H1 (cell line): ENCODE measurements at regions not wholly inside any gene's neighbourhood (a gene's known extent, or its start where the extent isn't known, plus 50 kb on each side); places are given as distances from the start of the nearest gene placed in this dataset.

Experiments used
- CEBPB ChIP-seq: IDR thresholded peaks from 2 replicates; pipeline ENCODE4 v1.6.1; 2012; ENCODE audit warnings: low read depth, low read length
- CTBP2 ChIP-seq: IDR thresholded peaks from 2 replicates; pipeline ENCODE4 v1.7.0; 2011; ENCODE audit warnings: borderline replicate concordance, mild to moderate bottlenecking, moderate library complexity, mixed read lengths, low read length; ENCODE audit not compliant: insufficient read depth, insufficient read length
- JUND ChIP-seq: IDR thresholded peaks from 2 replicates; pipeline ENCODE4 v1.6.1; 2011; ENCODE audit warnings: mild to moderate bottlenecking, improper control_type of control experiment, low read length
- POLR2AphosphoS5 ChIP-seq: IDR thresholded peaks from 2 replicates; pipeline ENCODE4 v1.6.1; 2011; ENCODE audit warnings: low read depth, low read length
- SIX5 ChIP-seq: IDR thresholded peaks from 2 replicates; pipeline ENCODE4 v1.6.1; 2011; ENCODE audit warnings: mild to moderate bottlenecking, low read depth, low read length

DNA sequence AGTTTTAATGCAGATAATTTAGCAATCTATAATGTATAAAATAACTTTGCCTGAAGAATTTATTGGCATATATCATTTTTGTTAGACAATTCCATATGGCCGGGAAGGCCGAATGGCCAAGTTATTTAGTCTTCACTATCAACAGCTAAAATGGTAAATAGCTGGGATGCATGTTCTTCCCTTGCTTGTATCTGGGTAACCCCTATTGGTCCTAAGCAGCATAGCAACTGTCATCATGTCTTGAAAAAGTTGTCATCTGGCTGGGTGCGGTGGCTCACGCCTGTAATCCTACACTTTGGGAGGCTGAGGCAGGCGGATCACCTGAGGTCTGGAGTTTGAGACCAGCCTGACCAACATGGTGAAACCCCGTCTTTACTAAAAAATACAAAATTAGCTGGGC, 340.0 kb upstream of the DPYD start (continued):
- TF ChIP-seq CEBPB (no peak), SIX5 (no peak), CTBP2 (no peak), POLR2AphosphoS5 (no peak), JUND (no peak)
